ENCODE measurements at regions not wholly inside any gene's neighbourhood (a gene's known extent, or its start where the extent isn't known, plus 50 kb on each side); places are given as distances from the start of the nearest gene placed in this dataset.

- no peak for DNase-seq
These were observed 297.3 kb upstream of the ADAMTS9 start for GRCh38 chr3:64985072-64985471.

- DNase-seq, result no peak
These were observed 296.0 kb upstream of the ADAMTS9 start for GRCh38 chr3:64983583-64984359.

GRCh38 chr3:64977308-64978100 is 289.7 kb upstream of the ADAMTS9 start:
- DNase-seq, result no peak

- no peak for DNase-seq
These were observed 288.7 kb upstream of the ADAMTS9 start for GRCh38 chr3:64976456-64976855.

GRCh38 chr3:64975147-64975546 is 287.3 kb upstream of the ADAMTS9 start:
- DNase-seq, result peak; percentile 10

GRCh38 chr3:64974401-64974800 is 286.6 kb upstream of the ADAMTS9 start:
- DNase-seq, result no peak

GRCh38 chr3:64972793-64973192 is 285.0 kb upstream of the ADAMTS9 start:
- no peak for DNase-seq

GRCh38 chr3:64971602-64972001 is 283.8 kb upstream of the ADAMTS9 start:
- no peak for DNase-seq

GRCh38 chr3:64970634-64971033 is 282.8 kb upstream of the ADAMTS9 start:
- no peak for DNase-seq

- peak; percentile 0 for DNase-seq
These were observed 273.5 kb upstream of the ADAMTS9 start for GRCh38 chr3:64961301-64961700.

- no peak for DNase-seq
These were observed 270.5 kb upstream of the ADAMTS9 start for GRCh38 chr3:64958199-64958843.

GRCh38 chr3:64957408-64958198 is 269.8 kb upstream of the ADAMTS9 start:
- no peak for DNase-seq

- no peak for DNase-seq
These were observed 269.0 kb upstream of the ADAMTS9 start for GRCh38 chr3:64956711-64957325.

- DNase-seq, result no peak
These were observed 267.3 kb upstream of the ADAMTS9 start for GRCh38 chr3:64954995-64955636.

- DNase-seq, result peak; percentile 1
These were observed 257.4 kb upstream of the ADAMTS9 start for GRCh38 chr3:64945171-64945729.

GRCh38 chr3:64943866-64944265 is 256.1 kb upstream of the ADAMTS9 start:
- no peak for DNase-seq

GRCh38 chr3:64940596-64941348 is 253.0 kb upstream of the ADAMTS9 start:
- no peak for DNase-seq

GRCh38 chr3:64939747-64940450 is 252.1 kb upstream of the ADAMTS9 start:
- DNase-seq, result no peak

- no peak for DNase-seq
These were observed 251.5 kb upstream of the ADAMTS9 start for GRCh38 chr3:64939309-64939708.

GRCh38 chr3:64936556-64936955 is 248.8 kb upstream of the ADAMTS9 start:
- DNase-seq, result no peak
